SK-N-MC (cell line): ENCODE measurements at regions not wholly inside any gene's neighbourhood (a gene's known extent, or its start where the extent isn't known, plus 50 kb on each side); places are given as distances from the start of the nearest gene placed in this dataset.
"Not testable (repeated sequence)": the region's sequence is repeated elsewhere in the genome, so short reads cannot be mapped to it uniquely, and the experiment has no call there.

Experiments used
- DNase-seq: peaks from one replicate; pipeline ENCODE4 v3.0.0-alpha.2; 2011; ENCODE audit warnings: low read depth, low spot score
- H3K27ac ChIP-seq: fragments of 200-600 bp; sonication (generic); 2 replicates; pipeline ENCODE4 v1.5.1; 2016; ENCODE audit warnings: mixed run types
- H3K36me3 ChIP-seq: fragments of 200-600 bp; sonication (generic); 2 replicates; pipeline ENCODE4 v1.6.1; 2017; ENCODE audit warnings: antibody characterized with exemption, low read length, mixed read lengths; ENCODE audit not compliant: insufficient read depth
- H3K4me3 ChIP-seq: fragments of 200-600 bp; sonication (generic); 2 replicates; pipeline ENCODE4 v1.5.1; 2016
- H3K9ac ChIP-seq: fragments of 200-600 bp; sonication (generic); 2 replicates; pipeline ENCODE4 v1.8.0; 2017; ENCODE audit warnings: mixed run types, mixed read lengths; ENCODE audit not compliant: insufficient read length
- H3K9me3 ChIP-seq: fragments of 200-600 bp; sonication (generic); 2 replicates; pipeline ENCODE4 v1.6.1; 2017; ENCODE audit warnings: low read depth, mild to moderate bottlenecking, antibody characterized with exemption, low read length, moderate library complexity, mixed read lengths
- EZH2 ChIP-seq: fragments of 200-600 bp; sonication (generic); IDR thresholded peaks from one replicate; pipeline ENCODE4 v1.6.1; 2017; ENCODE audit warnings: antibody characterized with exemption
- FOXP2 ChIP-seq: optimal IDR thresholded peaks from 2 replicates; pipeline ENCODE3; 2011; ENCODE audit warnings: mild to moderate bottlenecking, moderate library complexity; ENCODE audit not compliant: insufficient read depth; ENCODE audit errors: extremely low read length, control extremely low read depth
- POLR2AphosphoS5 ChIP-seq: IDR thresholded peaks from 2 replicates; pipeline ENCODE4 v1.6.1; 2012; ENCODE audit warnings: mild to moderate bottlenecking, low read depth, low read length, borderline replicate concordance

DNA sequence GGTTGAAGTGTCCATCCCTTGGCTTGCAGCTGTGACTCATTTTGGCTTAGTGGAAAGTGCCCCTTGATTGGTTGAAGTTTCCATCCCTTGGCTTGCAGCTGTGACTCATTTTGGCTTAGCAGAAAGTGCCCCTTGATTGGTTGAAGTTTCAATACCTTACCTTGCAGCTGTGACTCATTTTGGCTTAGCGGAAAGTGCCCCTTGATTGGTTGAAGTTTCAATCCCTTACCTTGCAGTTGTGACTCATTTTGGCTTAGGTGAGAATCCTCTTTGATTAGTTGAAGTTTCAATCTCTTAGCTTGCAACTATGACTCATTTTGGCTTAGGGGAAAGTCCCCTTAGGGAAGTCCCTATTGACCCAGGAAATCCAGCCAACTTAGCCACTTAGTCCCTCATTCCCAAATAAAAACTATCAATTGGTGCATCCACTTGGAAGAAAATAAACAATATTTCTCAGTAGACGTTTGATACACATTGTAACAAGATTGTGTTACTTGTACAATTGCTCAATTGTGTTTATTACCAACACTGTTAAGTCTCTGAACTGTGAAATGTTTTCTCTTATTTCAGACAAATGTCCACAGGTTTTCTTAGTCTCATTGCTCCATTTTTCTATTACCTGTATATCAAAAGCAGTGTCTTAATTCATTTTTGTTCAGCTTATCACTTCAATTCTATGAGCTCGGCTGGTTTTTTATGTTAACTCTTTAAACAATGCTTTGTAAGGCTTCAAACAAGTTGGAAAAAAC lies 2308.8 kb upstream of the ACO1 start:
- Histone ChIP-seq H3K36me3 (no peaks in the 10 kb centered on the region), H3K9ac (no peak overlapping the region), H3K4me3 (no peak overlapping the region), H3K9me3 (no peaks in the 10 kb centered on the region), H3K27ac (no peak overlapping the region)
- TF ChIP-seq FOXP2 (no peak), EZH2 (no peak)
- DNase-seq, result no peak

DNA sequence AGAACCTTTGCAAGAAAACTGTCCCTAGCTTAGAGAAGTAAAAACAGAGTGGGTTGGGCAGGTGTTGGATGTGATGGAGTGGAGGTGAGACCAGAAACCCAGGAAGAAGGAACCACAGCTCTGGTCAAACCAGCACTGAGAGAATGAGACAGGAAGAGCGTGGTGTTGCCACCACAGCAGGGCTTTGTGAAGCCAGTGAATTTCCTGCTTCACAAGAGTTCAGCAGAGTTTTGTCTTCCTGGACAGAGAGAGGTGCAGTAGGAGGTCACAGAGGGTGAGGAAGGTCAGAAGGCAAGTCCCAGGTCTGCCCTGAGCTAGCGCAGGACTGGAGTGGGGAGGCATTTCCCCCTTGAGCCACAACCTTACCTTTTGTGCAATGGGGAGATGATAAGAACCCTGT lies 2306.2 kb upstream of the ACO1 start:
- no peak for DNase-seq

DNA sequence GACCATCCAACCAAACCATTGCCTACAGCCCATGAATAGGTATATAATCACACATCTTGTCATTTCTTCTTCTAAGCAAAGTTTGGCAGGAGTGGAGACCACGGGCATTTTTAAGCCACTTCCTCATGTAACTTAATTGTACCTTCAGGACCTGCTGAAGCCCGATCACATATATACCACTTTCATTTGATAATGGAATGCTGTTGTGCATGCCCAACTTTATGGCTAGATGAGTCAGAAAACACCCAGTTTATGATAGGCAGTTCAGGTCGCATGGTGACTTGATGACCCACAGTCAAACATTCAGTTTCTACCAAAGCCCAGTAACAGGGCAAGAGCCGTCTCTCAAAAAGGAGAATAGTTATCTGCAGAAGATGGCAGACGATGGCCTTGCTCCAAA lies 2295.0 kb upstream of the ACO1 start:
- Histone ChIP-seq H3K4me3 (no peak overlapping the region), H3K36me3 (no peaks in the 10 kb centered on the region), H3K9me3 (no peaks in the 10 kb centered on the region), H3K27ac (no peak overlapping the region), H3K9ac (no peak overlapping the region)
- TF ChIP-seq EZH2 (no peak), FOXP2 (no peak), POLR2AphosphoS5 (no peak)
- no peak for DNase-seq

More for the DNA sequence above, 2306.2 kb upstream of the ACO1 start:
- H3K27ac ChIP-seq, result no peak overlapping the region
- H3K4me3 ChIP-seq, result no peak overlapping the region
- no peak for TF ChIP-seq POLR2AphosphoS5
- TF ChIP-seq FOXP2, result no peak
- TF ChIP-seq EZH2, result no peak
- no peak overlapping the region for H3K9ac ChIP-seq
- H3K9me3 ChIP-seq, result no peaks in the 10 kb centered on the region
- H3K36me3 ChIP-seq, result no peaks in the 10 kb centered on the region

DNA sequence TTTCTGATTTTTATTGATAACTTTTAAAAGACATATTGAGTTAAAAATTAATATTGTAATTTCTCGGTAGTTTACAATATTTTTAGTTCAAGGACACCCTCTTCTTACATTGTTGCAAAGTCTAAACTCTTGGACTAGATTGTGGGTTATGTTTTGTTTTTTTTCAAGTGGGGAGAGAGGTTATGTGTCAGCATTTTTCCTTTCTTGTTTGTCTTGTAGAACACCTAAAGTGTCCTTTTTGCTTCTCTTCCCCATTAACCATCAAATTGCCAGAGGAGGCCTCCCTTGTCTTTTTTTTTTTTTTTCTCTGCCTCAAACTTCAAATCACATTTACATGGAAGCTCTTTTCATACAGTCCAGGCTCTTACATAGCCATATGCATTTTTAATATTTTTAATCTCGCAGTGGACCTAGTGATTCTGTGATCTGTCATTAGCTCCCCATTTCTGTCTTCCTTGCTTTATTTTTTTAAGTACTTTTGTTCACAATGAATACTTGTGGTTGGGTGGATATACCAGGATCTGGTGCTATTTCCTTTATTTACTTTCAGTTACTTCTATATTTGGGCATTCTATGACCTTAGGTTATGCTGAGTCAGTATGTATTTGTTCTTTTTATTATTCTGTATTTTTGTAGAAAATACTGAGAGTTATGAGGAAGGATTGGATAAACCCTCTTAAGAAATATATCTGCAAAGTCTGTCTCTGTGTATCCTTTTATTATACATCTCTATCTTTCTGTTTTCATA lies 2280.6 kb upstream of the ACO1 start:
- TF ChIP-seq FOXP2 (no peak), POLR2AphosphoS5 (no peak), EZH2 (no peak)
- no peak overlapping the region for H3K4me3 ChIP-seq
- no peaks in the 10 kb centered on the region for H3K36me3 ChIP-seq
- no peak for DNase-seq
- H3K27ac ChIP-seq, result no peak overlapping the region
- H3K9ac ChIP-seq, result no peak overlapping the region
- H3K9me3 ChIP-seq, result no peaks in the 10 kb centered on the region

DNA sequence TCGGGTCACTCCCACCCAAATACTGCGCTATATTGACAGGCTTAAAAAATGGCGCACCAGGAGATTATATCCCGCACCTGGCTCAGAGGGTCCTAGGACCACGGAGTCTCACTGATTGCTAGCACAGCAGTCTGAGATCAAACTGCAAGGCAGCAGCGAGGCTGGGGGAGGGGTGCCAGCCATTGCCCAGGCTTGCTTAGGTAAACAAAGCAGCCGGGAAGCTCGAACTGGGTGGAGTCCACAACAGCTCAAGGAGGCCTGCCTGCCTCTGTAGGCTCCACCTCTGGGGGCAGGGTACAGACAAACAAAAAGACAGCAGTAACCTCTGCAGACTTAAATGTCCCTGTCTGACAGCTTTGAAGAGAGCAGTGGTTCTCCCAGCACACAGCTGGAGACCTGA lies 2277.3 kb upstream of the ACO1 start:
- not testable (repeated sequence) for H3K9me3 ChIP-seq, DNase-seq, H3K36me3 ChIP-seq, H3K4me3 ChIP-seq, H3K27ac ChIP-seq, H3K9ac ChIP-seq

DNA sequence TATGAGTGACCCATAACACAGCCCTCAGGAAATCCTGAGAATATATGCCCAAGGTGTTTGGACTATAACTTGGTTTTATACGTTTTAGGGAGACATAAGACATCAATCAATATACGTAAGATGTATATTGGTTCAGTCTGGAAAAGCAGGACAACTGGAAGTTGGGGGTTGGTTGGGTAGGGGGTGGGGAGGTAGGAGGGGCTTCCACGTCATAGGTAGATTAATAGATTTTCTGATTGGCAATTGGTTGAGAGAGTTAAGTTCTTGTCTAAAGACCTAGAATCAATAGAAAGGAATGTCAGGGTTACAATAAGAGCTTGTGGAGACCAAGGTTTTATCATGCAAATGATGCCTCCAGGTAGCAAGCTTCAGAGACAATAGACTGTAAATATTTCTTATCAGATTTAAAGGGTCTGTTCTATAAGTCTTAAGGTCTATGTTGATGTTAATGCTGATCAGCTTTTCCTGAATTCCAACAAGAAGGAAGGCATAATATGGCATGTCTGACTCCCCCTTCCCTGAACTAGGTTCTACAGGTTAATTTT lies 2267.7 kb upstream of the ACO1 start:
- TF ChIP-seq FOXP2 (no peak), EZH2 (no peak), POLR2AphosphoS5 (no peak)
- Histone ChIP-seq H3K4me3 (no peak overlapping the region), H3K36me3 (no peaks in the 10 kb centered on the region), H3K9ac (no peak overlapping the region), H3K9me3 (no peaks in the 10 kb centered on the region), H3K27ac (no peak overlapping the region)
- DNase-seq, result no peak

DNA sequence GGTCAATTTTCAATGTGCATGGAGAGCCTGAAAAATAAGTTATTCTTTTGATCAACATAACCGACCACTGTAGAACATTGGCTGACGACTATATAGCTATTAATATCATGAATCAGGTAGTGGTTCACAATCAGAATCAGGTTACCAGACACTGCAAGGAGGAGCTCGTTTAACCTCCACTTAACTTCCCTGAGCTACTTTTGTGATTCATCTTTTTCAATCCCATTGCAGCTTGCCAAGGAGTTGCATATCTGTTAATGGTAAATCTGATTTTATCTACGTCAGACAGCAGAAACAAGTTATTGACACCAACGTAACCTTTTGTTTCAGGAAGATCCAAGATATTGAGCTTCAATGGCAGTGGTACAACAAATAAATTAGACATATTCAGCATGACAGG lies 2263.8 kb upstream of the ACO1 start:
- H3K36me3 ChIP-seq, result no peaks in the 10 kb centered on the region
- H3K4me3 ChIP-seq, result no peak overlapping the region
- H3K9ac ChIP-seq, result no peak overlapping the region
- no peak for DNase-seq
- H3K9me3 ChIP-seq, result no peaks in the 10 kb centered on the region
- H3K27ac ChIP-seq, result no peak overlapping the region
- TF ChIP-seq EZH2, result no peak
- TF ChIP-seq FOXP2, result no peak
- no peak for TF ChIP-seq POLR2AphosphoS5

DNA sequence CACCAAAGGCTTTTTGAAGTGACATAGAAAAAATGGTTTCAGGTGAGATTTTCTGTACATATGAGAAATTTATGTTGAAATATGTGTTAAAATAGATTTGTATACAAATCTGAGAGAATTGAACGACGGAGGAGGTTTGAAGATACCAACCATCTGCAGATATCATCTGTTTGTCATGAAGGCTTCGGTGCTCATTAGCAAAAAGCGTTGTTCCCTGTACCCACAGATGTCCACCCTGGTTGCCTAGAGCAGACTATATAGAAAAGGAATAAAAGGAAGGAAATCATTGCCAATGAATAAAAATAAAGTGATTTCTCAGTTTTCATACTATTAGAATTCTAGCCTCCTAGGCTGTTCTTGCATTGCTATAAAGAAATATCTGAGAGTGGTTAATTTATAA lies 2262.8 kb upstream of the ACO1 start:
- Histone ChIP-seq H3K9me3 (no peaks in the 10 kb centered on the region), H3K4me3 (no peak overlapping the region), H3K9ac (no peak overlapping the region), H3K36me3 (no peaks in the 10 kb centered on the region), H3K27ac (no peak overlapping the region)
- DNase-seq, result no peak
- TF ChIP-seq FOXP2 (no peak), EZH2 (no peak), POLR2AphosphoS5 (no peak)

DNA sequence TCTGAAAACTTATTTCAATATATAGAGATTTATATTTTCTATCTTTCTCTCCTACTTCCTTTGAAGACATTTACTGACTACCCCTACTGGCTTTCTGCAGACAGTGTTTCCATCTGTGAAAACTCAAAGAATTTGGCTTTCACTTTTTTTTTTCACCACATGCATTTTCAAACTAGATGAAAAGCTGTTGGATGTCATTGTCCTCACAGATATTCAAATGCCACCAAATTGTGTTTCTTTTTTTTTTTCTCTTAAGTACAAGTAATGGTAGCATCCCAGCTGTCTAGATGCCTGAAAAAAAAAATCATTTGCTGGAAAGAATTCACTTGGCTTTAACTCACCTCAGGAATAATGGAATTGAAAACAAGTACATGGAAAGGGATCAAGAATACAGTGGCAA lies 2258.6 kb upstream of the ACO1 start:
- Histone ChIP-seq H3K27ac (no peak overlapping the region), H3K4me3 (no peak overlapping the region), H3K9ac (no peak overlapping the region), H3K36me3 (no peaks in the 10 kb centered on the region), H3K9me3 (no peaks in the 10 kb centered on the region)
- no peak for DNase-seq
- TF ChIP-seq EZH2 (no peak), FOXP2 (no peak), POLR2AphosphoS5 (no peak)
